ENCODE measurements at regions not wholly inside any gene's neighbourhood (a gene's known extent, or its start where the extent isn't known, plus 50 kb on each side); places are given as distances from the start of the nearest gene placed in this dataset.

GRCh38 chr3:157741607-157742006, 238.4 kb upstream of the VEPH1 start:
- intact Hi-C loops (cut with DNase I; ENCODE audit: low total_unique reads) = no loop called here
- H3K36me3 ChIP-seq = no peaks in the 10 kb centered on the region
- H3K4me3 ChIP-seq = no peak overlapping the region
- H3K9me3 ChIP-seq = peaks cover 0 to 33% (median 26%) of the 10 kb centered on the region in 8 donors
- no peaks in the 10 kb centered on the region for H3K4me1 ChIP-seq
- DNase-seq = no peak
- no peaks in the 10 kb centered on the region for H3K27me3 ChIP-seq (replicated peaks in 1 of 7)
- no peak for TF ChIP-seq CTCF (IDR thresholded peaks at IDR 0.05 in 8 of 11, conservative IDR thresholded peaks at IDR 0.05 in 3 of 11)
- TF ChIP-seq POLR2A (IDR thresholded peaks at IDR 0.05) = no peak
- TF ChIP-seq POLR2AphosphoS5 (IDR thresholded peaks at IDR 0.05) = no peak
- H3K27ac ChIP-seq = no peak overlapping the region

GRCh38 chr3:157738441-157738840, 235.2 kb upstream of the VEPH1 start:
- Histone ChIP-seq H3K4me1 (no peaks in the 10 kb centered on the region), H3K36me3 (no peaks in the 10 kb centered on the region), H3K4me3 (no peak overlapping the region), H3K27ac (no peak overlapping the region), H3K9me3 (peaks cover 0 to 37% (median 24%) of the 10 kb centered on the region in 8 donors), H3K27me3 (replicated peaks in 1 of 7) (no peaks in the 10 kb centered on the region)
- 63 to 85% (median 76%) methylated on average over 5 of the region's 5 CpGs for WGBS, 5 donors
- intact Hi-C loops (cut with DNase I; ENCODE audit: low total_unique reads) = no loop called here
- no peak for TF ChIP-seq CTCF (IDR thresholded peaks at IDR 0.05 in 8 of 11, conservative IDR thresholded peaks at IDR 0.05 in 3 of 11)
- TF ChIP-seq POLR2A (IDR thresholded peaks at IDR 0.05) = no peak
- no peak for TF ChIP-seq POLR2AphosphoS5 (IDR thresholded peaks at IDR 0.05)
- DNase-seq = no peak

- Histone ChIP-seq H3K36me3 (no peaks in the 10 kb centered on the region), H3K27ac (no peak overlapping the region), H3K27me3 (replicated peaks in 1 of 7) (no peaks in the 10 kb centered on the region), H3K4me1 (no peaks in the 10 kb centered on the region), H3K9me3 (peaks cover 0 to 34% (median 12%) of the 10 kb centered on the region in 8 donors), H3K4me3 (no peak overlapping the region)
- 46 to 59% (median 52%) methylated on average over 4 of the region's 4 CpGs for WGBS, 5 donors
- intact Hi-C loops (cut with DNase I; ENCODE audit: low total_unique reads) = no loop called here
- DNase-seq = no peak
- no peak for TF ChIP-seq CTCF (IDR thresholded peaks at IDR 0.05 in 8 of 11, conservative IDR thresholded peaks at IDR 0.05 in 3 of 11)
- no peak for TF ChIP-seq POLR2AphosphoS5 (IDR thresholded peaks at IDR 0.05)
- TF ChIP-seq POLR2A (IDR thresholded peaks at IDR 0.05) = no peak
These were observed 215.6 kb upstream of the VEPH1 start for GRCh38 chr3:157718800-157719199.

GRCh38 chr3:157713101-157713500, 209.9 kb upstream of the VEPH1 start:
- Histone ChIP-seq H3K9me3 (peaks cover 0 to 11% (median 0%) of the 10 kb centered on the region in 8 donors), H3K4me1 (no peaks in the 10 kb centered on the region), H3K4me3 (no peak overlapping the region), H3K27me3 (replicated peaks in 1 of 7) (no peaks in the 10 kb centered on the region), H3K27ac (no peak overlapping the region), H3K36me3 (no peaks in the 10 kb centered on the region)
- intact Hi-C loops (cut with DNase I; ENCODE audit: low total_unique reads) = no loop called here
- DNase-seq = no peak
- TF ChIP-seq CTCF (IDR thresholded peaks at IDR 0.05 in 8 of 11, conservative IDR thresholded peaks at IDR 0.05 in 3 of 11) (no peak), POLR2A (IDR thresholded peaks at IDR 0.05) (no peak), POLR2AphosphoS5 (IDR thresholded peaks at IDR 0.05) (no peak)
